ENCODE measurements at regions not wholly inside any gene's neighbourhood (a gene's known extent, or its start where the extent isn't known, plus 50 kb on each side); places are given as distances from the start of the nearest gene placed in this dataset.

- no peak for DNase-seq (ENCODE audit: low read depth in 2 of 2)
Observed at GRCh38 chr7:145655666-145656065, 460.9 kb upstream of the CNTNAP2 start.

DNA sequence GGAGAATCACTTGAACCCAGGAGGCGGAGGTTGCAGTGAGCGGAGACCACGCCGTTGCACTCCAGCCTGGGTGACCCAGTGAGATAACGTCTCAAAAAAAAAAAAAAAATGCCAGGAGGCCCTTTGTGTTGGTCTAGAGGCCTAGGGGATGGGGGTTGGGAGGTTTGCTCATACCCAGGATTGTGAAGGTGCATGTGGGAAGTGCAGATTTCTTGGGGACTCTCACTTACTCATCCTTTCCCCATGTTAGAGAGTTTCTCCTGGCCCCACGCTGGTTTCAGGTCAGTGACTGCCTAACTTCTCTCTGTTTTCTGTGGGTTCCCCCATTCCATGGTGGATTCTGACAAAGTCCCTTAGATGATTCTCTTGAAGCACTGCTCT, 471.5 kb upstream of the CNTNAP2 start:
- DNase-seq (ENCODE audit: low read depth in 2 of 2), result no peak

DNA sequence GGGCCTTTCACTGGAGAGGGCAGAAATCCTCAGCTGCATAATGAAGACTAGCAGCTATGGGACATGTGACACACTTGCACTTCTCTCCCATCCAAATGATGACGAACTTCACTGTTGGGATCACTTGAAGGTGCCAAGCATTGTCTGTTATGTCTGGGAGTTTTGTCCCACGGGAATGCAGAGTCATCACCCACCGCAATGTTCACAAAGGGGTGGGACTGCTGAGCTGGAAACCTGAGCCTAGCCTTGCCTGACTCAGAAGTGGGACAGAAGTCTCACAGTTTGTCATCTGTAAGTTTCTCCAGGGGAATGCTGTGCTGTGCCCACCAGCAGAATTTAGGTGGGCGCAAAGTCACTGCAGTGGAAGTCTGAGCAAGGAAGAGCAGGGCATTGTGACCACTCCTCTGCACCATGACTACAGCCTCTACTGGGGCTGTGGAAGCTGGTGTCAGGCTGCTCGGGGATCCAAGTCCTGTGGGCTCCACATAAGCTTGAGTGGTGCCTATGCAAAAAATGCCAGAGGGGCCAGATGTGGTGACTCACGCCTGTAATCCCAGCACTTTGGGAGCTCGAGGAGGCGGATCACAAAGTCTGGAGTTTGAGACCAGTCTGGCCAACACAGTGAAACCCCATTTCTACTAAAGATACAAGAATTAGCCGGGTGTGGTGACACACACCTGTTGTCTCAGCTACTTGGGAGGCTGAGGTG, 472.0 kb upstream of the CNTNAP2 start:
- DNase-seq (ENCODE audit: low read depth in 2 of 2), result no peak

GRCh38 chr7:145643981-145644380, 472.6 kb upstream of the CNTNAP2 start:
- no peak for DNase-seq (ENCODE audit: low read depth in 2 of 2)

- DNase-seq (ENCODE audit: low read depth in 2 of 2), result no peak
Observed at GRCh38 chr7:145633513-145633912, 483.1 kb upstream of the CNTNAP2 start.

- DNase-seq (ENCODE audit: low read depth in 2 of 2), result no peak
Observed at GRCh38 chr7:145624618-145625017, 492.0 kb upstream of the CNTNAP2 start.

- no peak for DNase-seq (ENCODE audit: low read depth in 2 of 2)
Observed at GRCh38 chr7:145605963-145606362, 510.6 kb upstream of the CNTNAP2 start.

DNA sequence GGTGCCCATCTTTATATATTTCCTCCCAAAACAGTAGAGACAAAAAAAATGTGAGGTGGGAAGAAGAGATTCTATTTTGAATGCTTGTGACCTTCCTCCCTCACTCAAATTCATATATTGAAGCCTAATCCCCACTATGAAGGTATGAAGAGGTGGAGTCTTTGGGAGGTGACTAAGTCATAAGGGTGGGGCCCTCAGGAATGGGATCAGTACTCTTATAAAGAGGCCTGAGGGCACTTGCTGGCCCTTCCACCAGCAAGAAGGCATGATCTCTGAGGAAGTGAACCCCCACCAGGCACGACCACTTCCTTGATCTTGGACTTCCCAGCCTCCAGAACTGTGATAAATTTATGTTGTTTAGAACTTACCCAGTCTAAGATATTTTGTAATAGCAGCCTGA, 517.2 kb upstream of the CNTNAP2 start:
- DNase-seq (ENCODE audit: low read depth in 2 of 2), result no peak

GRCh38 chr7:145584401-145584800, 532.2 kb upstream of the CNTNAP2 start:
- no peak for DNase-seq (ENCODE audit: low read depth in 2 of 2)

DNA sequence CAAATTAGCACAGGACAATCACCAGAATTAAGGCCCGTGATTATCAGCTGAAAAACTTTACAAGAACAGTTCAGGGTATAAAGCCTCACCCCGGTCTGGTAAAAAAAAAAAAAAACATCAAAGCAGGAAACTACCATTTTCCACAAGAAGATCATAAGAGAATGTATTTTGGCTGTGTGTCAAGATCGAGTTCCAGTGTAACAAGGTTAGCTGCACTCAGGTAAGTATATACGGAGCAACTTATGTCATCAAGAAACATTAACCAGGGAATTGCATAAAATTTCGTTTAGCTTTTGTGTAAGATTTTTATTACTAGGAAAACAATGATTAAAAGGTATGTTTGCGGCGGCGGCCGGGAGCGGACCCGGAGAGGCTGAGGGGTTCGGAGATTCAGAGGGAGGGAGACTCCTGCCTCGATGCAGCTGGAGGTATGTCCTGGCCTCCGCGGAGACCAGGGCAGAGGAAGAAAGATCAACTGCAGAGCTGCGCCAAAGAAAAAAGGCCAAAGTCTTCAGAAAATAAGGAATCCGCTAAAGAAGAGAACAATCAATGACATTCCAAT, 533.8 kb upstream of the CNTNAP2 start:
- no peak for DNase-seq (ENCODE audit: low read depth in 2 of 2)

- no peak for DNase-seq (ENCODE audit: low read depth in 2 of 2)
Observed at GRCh38 chr7:145557805-145558204, 558.8 kb upstream of the CNTNAP2 start.

DNA sequence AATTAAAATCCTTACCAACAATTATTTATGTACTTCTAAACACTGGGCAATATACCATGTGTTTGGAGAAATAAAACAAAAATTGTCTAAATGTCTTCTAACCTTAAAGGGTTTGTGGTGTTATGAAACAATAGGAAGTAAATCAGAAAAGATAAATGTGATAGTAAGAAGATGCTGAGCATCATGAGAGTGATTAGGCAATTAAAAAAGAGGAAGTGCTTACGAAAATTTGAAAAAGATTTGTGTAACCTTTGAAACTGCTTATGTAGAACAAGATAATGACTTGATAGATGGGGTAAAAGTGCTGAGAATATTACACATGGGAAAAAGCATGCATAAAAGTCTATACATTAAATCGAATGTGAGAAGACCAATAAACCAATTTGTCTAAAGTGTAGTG, 573.4 kb upstream of the CNTNAP2 start:
- no peak for DNase-seq (ENCODE audit: low read depth in 2 of 2)

GRCh38 chr7:145539910-145540309, 576.7 kb upstream of the CNTNAP2 start:
- DNase-seq (ENCODE audit: low read depth in 2 of 2), result no peak

DNA sequence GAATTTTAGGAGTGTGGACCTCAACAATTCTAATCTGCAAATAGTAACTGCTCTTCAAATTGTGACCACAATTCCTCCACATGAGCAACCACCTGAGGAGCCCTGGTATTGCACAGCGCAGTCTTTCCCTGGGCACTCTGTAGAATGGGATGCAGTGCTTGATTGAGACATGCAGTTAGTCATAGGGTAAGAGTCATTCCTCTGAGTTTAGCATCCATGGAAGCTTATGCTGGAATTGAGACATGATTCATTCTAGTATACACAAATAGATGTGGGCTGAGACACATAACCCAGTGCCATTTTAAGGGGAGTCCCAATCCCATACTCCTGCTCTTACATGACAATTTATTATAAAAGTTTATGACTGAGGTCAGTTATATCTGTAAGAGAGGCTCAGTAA, 582.3 kb upstream of the CNTNAP2 start:
- no peak for DNase-seq (ENCODE audit: low read depth in 2 of 2)

- no peak for DNase-seq (ENCODE audit: low read depth in 2 of 2)
Observed at GRCh38 chr7:145520284-145520683, 596.3 kb upstream of the CNTNAP2 start.

- no peak for DNase-seq (ENCODE audit: low read depth in 2 of 2)
Observed at GRCh38 chr7:145511004-145511403, 605.6 kb upstream of the CNTNAP2 start.

DNA sequence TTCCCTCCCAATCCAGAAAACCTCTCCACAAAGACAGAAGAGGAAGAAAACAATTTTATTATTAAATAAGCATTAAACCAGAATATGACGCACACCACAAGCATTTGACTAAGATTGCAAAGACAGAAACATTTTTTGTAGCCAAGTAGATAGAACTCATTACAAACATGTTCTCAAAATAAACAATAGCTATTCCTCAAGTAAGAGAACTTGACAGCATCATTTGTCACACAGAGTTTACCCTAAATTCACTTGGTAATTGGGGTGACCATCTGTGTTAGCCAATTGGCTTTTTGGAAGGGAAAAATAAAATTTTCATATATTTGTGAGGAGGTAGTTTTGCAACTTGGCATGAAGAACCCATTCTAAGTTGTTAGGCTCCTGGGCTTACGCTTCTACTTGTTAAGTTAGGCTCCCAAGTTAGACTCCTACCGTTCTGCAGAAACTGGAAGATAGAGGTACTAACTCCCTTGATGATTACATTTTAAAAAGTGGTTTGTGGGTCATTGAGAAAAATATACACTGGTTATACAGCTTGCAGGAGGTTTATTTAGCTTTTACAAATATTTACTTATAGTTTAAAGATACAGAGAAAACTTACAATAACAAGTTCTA, 618.6 kb upstream of the CNTNAP2 start:
- DNase-seq (ENCODE audit: low read depth in 2 of 2), result no peak

DNA sequence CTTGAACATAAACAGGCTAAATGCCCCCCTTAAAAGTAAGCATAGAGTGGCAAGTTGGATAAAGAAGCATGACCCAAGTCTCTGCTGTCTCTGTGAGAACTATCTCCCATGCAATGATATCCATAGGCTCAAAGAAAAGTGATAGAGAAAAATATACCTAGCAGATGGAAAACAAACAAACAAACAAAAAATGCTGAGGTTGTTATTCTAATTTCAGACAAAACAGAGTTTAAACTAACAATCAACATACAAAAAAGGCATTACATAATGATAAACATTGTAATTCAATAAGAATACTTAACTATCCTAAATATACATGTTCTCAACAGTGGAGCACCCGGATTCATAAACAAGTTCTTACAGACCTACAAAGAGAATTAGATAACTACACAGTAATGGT, 626.2 kb upstream of the CNTNAP2 start:
- no peak for DNase-seq (ENCODE audit: low read depth in 2 of 2)

GRCh38 chr7:145489609-145490008, 627.0 kb upstream of the CNTNAP2 start:
- no peak for DNase-seq (ENCODE audit: low read depth in 2 of 2)

- no peak for DNase-seq (ENCODE audit: low read depth in 2 of 2)
Observed at GRCh38 chr7:145488816-145489215, 627.8 kb upstream of the CNTNAP2 start.

- no peak for DNase-seq (ENCODE audit: low read depth in 2 of 2)
Observed at GRCh38 chr7:145481985-145482384, 634.6 kb upstream of the CNTNAP2 start.

DNA sequence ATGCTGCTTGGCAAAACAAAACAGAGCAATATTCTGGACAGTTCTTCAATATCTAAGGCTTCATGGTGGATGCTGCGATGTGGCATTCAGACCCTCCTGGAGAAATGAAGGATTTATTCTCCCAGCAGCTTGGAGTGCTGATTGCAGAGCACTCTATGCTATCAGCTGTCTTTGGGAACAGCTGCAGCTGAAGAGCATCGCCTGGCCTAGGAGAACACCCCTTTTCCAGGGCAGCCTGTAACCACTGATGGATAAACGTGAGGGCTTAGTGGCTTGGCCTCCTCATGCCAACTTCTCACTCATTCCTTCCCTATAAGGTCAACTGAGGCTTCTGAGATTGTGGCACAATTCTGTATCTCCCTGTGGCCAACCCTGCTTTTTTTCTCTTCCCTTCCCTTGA, 638.1 kb upstream of the CNTNAP2 start:
- DNase-seq (ENCODE audit: low read depth in 2 of 2), result no peak

DNA sequence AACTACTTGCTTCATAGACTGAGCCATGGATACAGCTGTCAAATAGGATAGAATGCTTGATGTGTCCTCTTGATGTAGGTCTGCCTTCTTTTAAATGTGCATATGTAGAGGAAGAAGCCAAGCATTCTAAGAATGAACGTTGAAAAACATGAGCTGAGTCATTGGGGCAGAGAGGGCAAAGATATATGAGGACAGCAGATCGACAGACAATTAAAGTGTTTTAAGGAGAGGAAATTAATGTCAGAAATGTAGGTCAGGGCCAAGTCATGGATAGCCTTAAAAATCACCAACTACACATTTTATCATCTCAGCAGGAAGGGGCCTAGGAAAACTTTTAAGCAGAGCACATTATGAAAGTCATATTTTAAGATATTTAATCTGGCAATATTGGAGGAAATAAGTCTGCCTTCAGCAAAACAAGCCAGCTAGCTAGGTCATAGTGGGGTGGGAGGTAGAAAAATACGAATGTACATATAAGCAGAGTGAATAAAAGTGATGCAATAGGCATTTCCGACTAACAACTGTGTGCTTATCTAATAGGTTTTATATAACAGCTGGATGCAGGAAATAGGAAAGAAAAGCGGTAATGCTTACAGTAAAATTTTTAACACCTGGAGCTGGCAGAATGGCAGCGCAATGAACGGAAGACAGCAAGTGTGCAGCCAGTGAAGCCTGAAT, 638.3 kb upstream of the TPK1 start:
- DNase-seq (ENCODE audit: low read depth in 2 of 2), result no peak
